MCF 10A (cell line): ENCODE measurements at regions not wholly inside any gene's neighbourhood (a gene's known extent, or its start where the extent isn't known, plus 50 kb on each side); places are given as distances from the start of the nearest gene placed in this dataset.

Source experiments
- BruUV-seq: library from RNA; stranded (reverse); fragments of 400-500 nt; replicated peaks from 2 replicates; lab custom pipeline; 2021; lab: Mats Ljungman, UMichigan
- CTCF ChIA-PET: fragments of 300-600 bp; sonication (Branson Sonifier 250); formaldehyde crosslinking; extraction: SDS; loops from one replicate; lab custom pipeline; 2021; ENCODE audit warnings: antibody characterized with exemption, inconsistent platforms; lab: Yijun Ruan, JAX
- POLR2A ChIA-PET: fragments of 300-600, 350-650 bp; sonication (Branson Sonifier 250); formaldehyde crosslinking; extraction: SDS; loops from one replicate; lab custom pipeline; 2020; ENCODE audit warnings: antibody characterized with exemption, inconsistent platforms; lab: Yijun Ruan, JAX
- DNase-seq: peaks from one replicate; pipeline ENCODE4 v3.0.0-alpha.2; 2018; ENCODE audit not compliant: unreplicated experiment
- H3K27ac Mint-ChIP-seq: one replicate; pipeline ENCODE4 v1.8.0; 2022; ENCODE audit warnings: mild to moderate bottlenecking, low read depth, mixed read lengths; ENCODE audit not compliant: unreplicated experiment
- H3K27me3 Mint-ChIP-seq: one replicate; pipeline ENCODE4 v1.8.0; 2022; ENCODE audit warnings: mixed read lengths; ENCODE audit not compliant: insufficient read depth, unreplicated experiment
- H3K36me3 Mint-ChIP-seq: one replicate; pipeline ENCODE4 v1.8.0; 2022; ENCODE audit warnings: mild to moderate bottlenecking, moderate library complexity, mixed read lengths; ENCODE audit not compliant: insufficient read depth, unreplicated experiment
- H3K4me1 Mint-ChIP-seq: one replicate; pipeline ENCODE4 v1.8.0; 2022; ENCODE audit warnings: mixed read lengths; ENCODE audit not compliant: insufficient read depth, unreplicated experiment
- H3K4me3 Mint-ChIP-seq: one replicate; pipeline ENCODE4 v1.8.0; 2022; ENCODE audit warnings: mild to moderate bottlenecking, moderate library complexity, mixed read lengths; ENCODE audit not compliant: unreplicated experiment
- H3K9me3 Mint-ChIP-seq: one replicate; pipeline ENCODE4 v1.8.0; 2022; ENCODE audit warnings: mixed read lengths; ENCODE audit not compliant: unreplicated experiment
- CTCF ChIP-seq: fragments of 200-600 bp; IDR thresholded peaks from one replicate; pipeline ENCODE4 v1.8.0; 2022; ENCODE audit warnings: antibody characterized with exemption, mild to moderate bottlenecking; ENCODE audit not compliant: unreplicated experiment
- intact Hi-C: fragments of 100-400 bp; cut with micrococcal nuclease; formaldehyde crosslinking; loops from 2 replicates; pipeline ENCODE4 v1.14.1; 2022

DNA sequence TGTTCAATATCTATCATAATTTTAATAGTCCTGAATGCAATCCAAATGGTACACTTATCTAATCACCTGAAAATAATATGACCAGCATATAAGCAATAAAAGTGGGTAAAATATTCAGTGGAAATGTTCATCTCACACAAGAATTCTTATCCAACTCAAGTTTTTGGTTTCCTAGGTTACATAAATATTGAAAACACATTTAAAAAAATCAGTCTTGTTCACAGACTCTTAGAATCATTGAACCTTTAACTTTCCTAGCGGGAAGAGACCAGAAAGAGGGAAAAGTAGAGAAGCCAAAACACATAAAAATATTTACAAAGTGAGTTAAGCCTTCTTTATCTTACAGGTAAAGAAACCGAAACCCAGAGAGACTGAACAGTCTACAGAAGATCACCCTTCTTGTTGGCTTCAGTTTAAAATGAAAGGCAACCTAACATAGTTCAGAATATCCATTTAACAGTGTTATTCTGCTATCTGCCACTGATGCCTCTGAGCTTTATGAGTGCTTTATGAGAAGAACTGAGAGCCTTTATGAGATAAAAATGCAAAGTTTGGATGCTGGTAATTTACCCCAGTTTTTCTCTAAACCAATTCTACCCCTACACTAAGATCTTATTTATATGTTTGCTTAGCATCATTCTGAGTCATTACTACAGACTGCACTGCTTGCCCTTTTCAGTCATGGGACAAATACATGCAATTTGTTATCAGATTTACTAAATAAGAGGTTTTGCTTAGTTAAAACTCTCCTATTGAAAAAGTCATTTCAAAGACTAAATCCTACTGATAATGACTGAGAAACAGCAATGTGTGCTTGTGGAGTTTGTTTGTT is 453.3 kb upstream of the INTU start:
- intact Hi-C loops, result no loop called here

GRCh38 chr4:127181001-127181400 is 451.8 kb upstream of the INTU start:
- Mint-ChIP-seq H3K27ac (no peak overlapping the region), H3K4me3 (no peak overlapping the region), H3K4me1 (no peaks in the 10 kb centered on the region), H3K27me3 (no peaks in the 10 kb centered on the region), H3K36me3 (no peaks in the 10 kb centered on the region), H3K9me3 (peaks cover 13% of the 10 kb centered on the region)
- no peak for TF ChIP-seq CTCF
- ChIA-PET CTCF (no interaction called here), POLR2A (no interaction called here)
- no peak for DNase-seq
- BruUV-seq, result no TSS peak
- intact Hi-C loops, result no loop called here

More for the DNA sequence above, 453.3 kb upstream of the INTU start:
- no peak for TF ChIP-seq CTCF
- H3K4me3 Mint-ChIP-seq, result no peak overlapping the region
- ChIA-PET CTCF (no interaction called here), POLR2A (no interaction called here)
- BruUV-seq, result no TSS peak
- no peak for DNase-seq
- H3K36me3 Mint-ChIP-seq, result no peaks in the 10 kb centered on the region
- no peaks in the 10 kb centered on the region for H3K4me1 Mint-ChIP-seq
- H3K9me3 Mint-ChIP-seq, result peaks cover 13% of the 10 kb centered on the region
- no peaks in the 10 kb centered on the region for H3K27me3 Mint-ChIP-seq
- H3K27ac Mint-ChIP-seq, result no peak overlapping the region

- Mint-ChIP-seq H3K9me3 (peaks cover 13% of the 10 kb centered on the region), H3K27me3 (no peaks in the 10 kb centered on the region), H3K4me1 (no peaks in the 10 kb centered on the region), H3K27ac (no peak overlapping the region), H3K4me3 (no peak overlapping the region), H3K36me3 (no peaks in the 10 kb centered on the region)
- ChIA-PET CTCF (no interaction called here), POLR2A (no interaction called here)
- DNase-seq, result no peak
- no peak for TF ChIP-seq CTCF
- BruUV-seq, result no TSS peak
- intact Hi-C loops, result no loop called here
Measured at GRCh38 chr4:127182687-127183086, 450.1 kb upstream of the INTU start.

DNA sequence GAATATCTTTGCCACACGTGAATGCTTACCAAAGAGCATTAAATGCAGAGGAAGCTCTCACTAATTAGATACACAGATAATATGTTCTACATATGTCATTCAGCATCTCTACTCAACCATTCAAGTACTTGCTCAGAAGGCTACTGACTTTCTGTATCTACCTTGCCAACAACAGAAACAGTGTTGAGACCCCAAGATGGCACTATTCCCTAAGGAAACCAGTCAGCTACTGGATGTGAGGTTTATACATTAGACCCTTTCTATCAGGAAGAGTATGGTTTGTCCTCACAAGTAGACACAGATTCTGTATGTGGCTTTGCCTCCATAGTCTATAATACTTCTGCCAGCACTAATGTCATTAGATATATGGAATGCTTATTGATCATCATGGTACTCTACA is 443.9 kb upstream of the INTU start:
- H3K36me3 Mint-ChIP-seq, result no peaks in the 10 kb centered on the region
- H3K4me1 Mint-ChIP-seq, result no peaks in the 10 kb centered on the region
- no peaks in the 10 kb centered on the region for H3K27me3 Mint-ChIP-seq
- peak; percentile 19 for TF ChIP-seq CTCF
- BruUV-seq, result no TSS peak
- H3K4me3 Mint-ChIP-seq, result no peak overlapping the region
- ChIA-PET POLR2A (no interaction called here), CTCF (interaction anchor here (0.6 to 0.8 kb wide), 3 partner anchors 218 to 290 kb away, joined by 4 read pairs; no protein-coding TSS in a partner anchor)
- peaks cover under 1% of the 10 kb centered on the region for H3K9me3 Mint-ChIP-seq
- DNase-seq, result peak; percentile 33
- no peak overlapping the region for H3K27ac Mint-ChIP-seq
- intact Hi-C loops, result loop anchor here (2.0 to 5.0 kb wide), 2 partner anchors 213 to 290 kb away; no protein-coding TSS in a partner anchor
